ENCODE measurements at regions not wholly inside any gene's neighbourhood (a gene's known extent, or its start where the extent isn't known, plus 50 kb on each side); places are given as distances from the start of the nearest gene placed in this dataset.

- H3K4me2 ChIP-seq (replicated peaks; ENCODE audit: extremely low read depth, low read length, poor library complexity, severe bottlenecking), result no peak overlapping the region
- no peak overlapping the region for H3K9ac ChIP-seq (ENCODE audit: insufficient read depth, low read length, poor library complexity, severe bottlenecking)
- no peaks in the 10 kb centered on the region for H3K79me2 ChIP-seq (ENCODE audit: insufficient read depth, low read length)
- no peak overlapping the region for H3K27ac Mint-ChIP-seq
- DNase-seq, result no peak
- intact Hi-C loops (cut with micrococcal nuclease), result no loop called here
- 71% methylated on average over 1 of the region's 2 CpGs for WGBS (ENCODE audit: insufficient coverage)
- no peak overlapping the region for H2AFZ ChIP-seq (ENCODE audit: insufficient read depth, low read depth, low read length, poor library complexity, severe bottlenecking)
- no peaks in the 10 kb centered on the region for H3K4me1 Mint-ChIP-seq
- TF ChIP-seq CTCF (IDR thresholded peaks at IDR 0.05), result no peak
- no peak overlapping the region for H3K4me3 Mint-ChIP-seq
- peaks cover 0 to 5% (median 0%) of the 10 kb centered on the region in 7 donors for H3K9me3 Mint-ChIP-seq
- H3K27ac ChIP-seq (ENCODE audit: low read depth in 1 of 2, low read length in 2 of 2), result no peak overlapping the region
- no peaks in the 10 kb centered on the region for H3K36me3 Mint-ChIP-seq
- H3K4me1 ChIP-seq (ENCODE audit: control insufficient read depth in 1 of 2, insufficient read depth in 2 of 2, low read length in 2 of 2), result no peaks in the 10 kb centered on the region
- H3K9me3 ChIP-seq (replicated peaks in 1 of 2; ENCODE audit: control insufficient read depth in 1 of 2, insufficient read depth in 1 of 2, low read length in 2 of 2), result no peaks in the 10 kb centered on the region
- peaks cover 0 to 2% (median 2%) of the 10 kb centered on the region in 3 donors for H3K27me3 Mint-ChIP-seq (ENCODE audit: low read depth in 3 of 3)
- H3K36me3 ChIP-seq (replicated peaks in 1 of 2; ENCODE audit: control insufficient read depth in 1 of 2, insufficient read depth in 2 of 2, low read length in 2 of 2), result no peaks in the 10 kb centered on the region
- H3K27me3 ChIP-seq (ENCODE audit: control insufficient read depth in 2 of 2, insufficient read depth in 2 of 2, low read length in 2 of 2), result no peaks in the 10 kb centered on the region
- no peak overlapping the region for H3K4me3 ChIP-seq (replicated peaks in 1 of 3; ENCODE audit: low read depth in 2 of 3, low read length in 3 of 3)
- no peaks in the 10 kb centered on the region for H4K20me1 ChIP-seq (ENCODE audit: insufficient read depth, low read length)
These were observed 1002.3 kb downstream of the FAM133A start for GRCh38 chrX:94676285-94676684.

GRCh38 chrX:94686071-94686470 lies 1012.1 kb downstream of the FAM133A start:
- no peak overlapping the region for H3K27ac Mint-ChIP-seq
- no peak overlapping the region for H3K9ac ChIP-seq (ENCODE audit: insufficient read depth, low read length, poor library complexity, severe bottlenecking)
- H3K4me3 ChIP-seq (replicated peaks in 1 of 3; ENCODE audit: low read depth in 2 of 3, low read length in 3 of 3), result no peak overlapping the region
- no peaks in the 10 kb centered on the region for H3K36me3 Mint-ChIP-seq
- H3K27ac ChIP-seq (ENCODE audit: low read depth in 1 of 2, low read length in 2 of 2), result no peak overlapping the region
- no peak for DNase-seq
- H4K20me1 ChIP-seq (ENCODE audit: insufficient read depth, low read length), result no peaks in the 10 kb centered on the region
- peaks cover 0 to 6% (median 2%) of the 10 kb centered on the region in 7 donors for H3K9me3 Mint-ChIP-seq
- H3K36me3 ChIP-seq (replicated peaks in 1 of 2; ENCODE audit: control insufficient read depth in 1 of 2, insufficient read depth in 2 of 2, low read length in 2 of 2), result no peaks in the 10 kb centered on the region
- no peaks in the 10 kb centered on the region for H3K79me2 ChIP-seq (ENCODE audit: insufficient read depth, low read length)
- no peaks in the 10 kb centered on the region for H3K4me1 ChIP-seq (ENCODE audit: control insufficient read depth in 1 of 2, insufficient read depth in 2 of 2, low read length in 2 of 2)
- WGBS (ENCODE audit: insufficient coverage), result no CpG with 5 or more reads among the region's 2 CpGs
- no peaks in the 10 kb centered on the region for H3K27me3 ChIP-seq (ENCODE audit: control insufficient read depth in 2 of 2, insufficient read depth in 2 of 2, low read length in 2 of 2)
- peaks cover 0 to 5% of the 10 kb centered on the region in 2 donors for H3K9me3 ChIP-seq (replicated peaks in 1 of 2; ENCODE audit: control insufficient read depth in 1 of 2, insufficient read depth in 1 of 2, low read length in 2 of 2)
- peaks cover 0 to 3% (median 0%) of the 10 kb centered on the region in 3 donors for H3K27me3 Mint-ChIP-seq (ENCODE audit: low read depth in 3 of 3)
- no peaks in the 10 kb centered on the region for H3K4me1 Mint-ChIP-seq
- intact Hi-C loops (cut with micrococcal nuclease), result no loop called here
- H2AFZ ChIP-seq (ENCODE audit: insufficient read depth, low read depth, low read length, poor library complexity, severe bottlenecking), result no peak overlapping the region
- H3K4me3 Mint-ChIP-seq, result no peak overlapping the region
- no peak overlapping the region for H3K4me2 ChIP-seq (replicated peaks; ENCODE audit: extremely low read depth, low read length, poor library complexity, severe bottlenecking)
- TF ChIP-seq CTCF (IDR thresholded peaks at IDR 0.05), result no peak

Data from CD14-positive monocyte (primary cell).